ENCODE measurements at regions not wholly inside any gene's neighbourhood (a gene's known extent, or its start where the extent isn't known, plus 50 kb on each side); places are given as distances from the start of the nearest gene placed in this dataset.

- peak; percentile 50 to 54 for DNase-seq (ENCODE audit: low spot score in 2 of 2)
- H3K36me3 Mint-ChIP-seq = no peaks in the 10 kb centered on the region
- no peak overlapping the region for H3K4me3 Mint-ChIP-seq
- no peak overlapping the region for H3K27ac Mint-ChIP-seq
- H3K4me1 Mint-ChIP-seq = peaks cover 2% of the 10 kb centered on the region
- peak; percentile 70 for ATAC-seq (ENCODE audit: low read depth)
- H3K9me3 Mint-ChIP-seq = peaks cover 2% of the 10 kb centered on the region
- H3K27me3 Mint-ChIP-seq = peaks cover 3% of the 10 kb centered on the region
These were observed 113.2 kb downstream of the VIP start for GRCh38 chr6:152863618-152864326.

DNA sequence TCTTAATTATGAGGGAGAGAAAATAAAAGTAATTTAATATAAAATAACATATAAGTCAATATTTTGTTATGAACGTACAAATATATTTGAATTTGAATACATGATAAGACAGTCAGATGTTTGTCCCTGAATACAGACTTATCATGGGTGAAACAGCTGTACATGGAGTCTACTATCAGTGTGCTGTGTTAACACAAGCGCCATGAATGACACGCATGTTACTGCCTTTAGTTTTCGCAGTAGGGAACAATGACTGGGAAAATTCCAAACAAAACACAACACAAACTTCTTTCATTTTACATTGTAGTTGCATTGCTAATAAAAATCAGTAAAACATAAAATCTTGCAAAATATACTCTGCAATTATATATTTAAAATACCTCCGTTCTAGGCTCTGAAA is 108.6 kb downstream of the FBXO5 start:
- H3K27ac Mint-ChIP-seq = no peak overlapping the region
- no peak for ATAC-seq (ENCODE audit: low read depth)
- H3K4me3 Mint-ChIP-seq = no peak overlapping the region
- no peak for DNase-seq (ENCODE audit: low spot score in 2 of 2)
- H3K27me3 Mint-ChIP-seq = peaks cover 2% of the 10 kb centered on the region
- no peaks in the 10 kb centered on the region for H3K4me1 Mint-ChIP-seq
- no peaks in the 10 kb centered on the region for H3K9me3 Mint-ChIP-seq
- H3K36me3 Mint-ChIP-seq = no peaks in the 10 kb centered on the region

GRCh38 chr6:152874846-152875568 is 107.8 kb downstream of the FBXO5 start:
- DNase-seq (ENCODE audit: low spot score in 2 of 2) (no peak), ATAC-seq (ENCODE audit: low read depth) (no peak)
- no peaks in the 10 kb centered on the region for H3K4me1 Mint-ChIP-seq
- H3K27me3 Mint-ChIP-seq = peaks cover 4% of the 10 kb centered on the region
- H3K9me3 Mint-ChIP-seq = peaks cover 6% of the 10 kb centered on the region
- no peaks in the 10 kb centered on the region for H3K36me3 Mint-ChIP-seq
- H3K4me3 Mint-ChIP-seq = no peak overlapping the region
- H3K27ac Mint-ChIP-seq = no peak overlapping the region

- peaks cover 8% of the 10 kb centered on the region for H3K27me3 Mint-ChIP-seq
- no peak overlapping the region for H3K27ac Mint-ChIP-seq
- no peaks in the 10 kb centered on the region for H3K4me1 Mint-ChIP-seq
- DNase-seq (ENCODE audit: low spot score in 2 of 2) (no peak), ATAC-seq (ENCODE audit: low read depth) (no peak)
- H3K4me3 Mint-ChIP-seq = no peak overlapping the region
- peaks cover 15% of the 10 kb centered on the region for H3K9me3 Mint-ChIP-seq
- no peaks in the 10 kb centered on the region for H3K36me3 Mint-ChIP-seq
These were observed 103.2 kb downstream of the FBXO5 start for GRCh38 chr6:152879681-152880080.

DNA sequence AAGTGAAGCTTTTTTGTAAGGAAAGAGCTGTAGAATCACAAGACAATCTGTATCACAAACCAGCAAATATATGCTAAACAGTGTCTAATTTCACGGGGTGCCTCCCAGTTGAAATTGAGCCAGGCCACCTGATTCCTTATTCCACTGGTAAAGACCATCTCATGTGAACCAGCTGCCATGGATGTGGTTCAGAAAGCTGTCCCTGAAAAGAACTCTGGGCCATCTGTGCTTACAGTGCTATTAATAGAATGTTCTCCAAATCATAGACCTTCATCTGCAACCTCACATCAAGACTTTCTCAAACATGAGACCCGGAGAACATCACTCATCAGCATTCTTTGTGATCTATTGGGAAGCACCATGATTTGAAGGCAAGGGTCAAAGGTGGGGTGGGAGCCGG is 89.7 kb downstream of the FBXO5 start:
- Mint-ChIP-seq H3K36me3 (no peaks in the 10 kb centered on the region), H3K9me3 (no peaks in the 10 kb centered on the region), H3K27me3 (peaks cover 15% of the 10 kb centered on the region), H3K4me3 (no peak overlapping the region), H3K4me1 (peaks cover 3% of the 10 kb centered on the region), H3K27ac (no peak overlapping the region)
- ATAC-seq (ENCODE audit: low read depth) (no peak), DNase-seq (ENCODE audit: low spot score in 2 of 2) (no peak)

- ATAC-seq (ENCODE audit: low read depth) (no peak), DNase-seq (ENCODE audit: low spot score in 2 of 2) (no peak)
- Mint-ChIP-seq H3K4me1 (peaks cover 3% of the 10 kb centered on the region), H3K27ac (no peak overlapping the region), H3K4me3 (no peak overlapping the region), H3K27me3 (peaks cover 6% of the 10 kb centered on the region), H3K36me3 (no peaks in the 10 kb centered on the region), H3K9me3 (no peaks in the 10 kb centered on the region)
These were observed 85.9 kb downstream of the FBXO5 start for GRCh38 chr6:152896923-152897322.

- Mint-ChIP-seq H3K36me3 (no peaks in the 10 kb centered on the region), H3K4me1 (peaks cover 3% of the 10 kb centered on the region), H3K27ac (no peak overlapping the region), H3K9me3 (no peaks in the 10 kb centered on the region), H3K27me3 (peaks cover 6% of the 10 kb centered on the region), H3K4me3 (no peak overlapping the region)
- DNase-seq (ENCODE audit: low spot score in 2 of 2) (peak; percentile 50 to 63), ATAC-seq (ENCODE audit: low read depth) (peak; percentile 66)
These were observed 84.9 kb downstream of the FBXO5 start for GRCh38 chr6:152897807-152898399.

- no peak for ATAC-seq (ENCODE audit: low read depth)
- H3K4me3 Mint-ChIP-seq = no peak overlapping the region
These were observed 78.2 kb downstream of the FBXO5 start for GRCh38 chr6:152904678-152905077.

DNA sequence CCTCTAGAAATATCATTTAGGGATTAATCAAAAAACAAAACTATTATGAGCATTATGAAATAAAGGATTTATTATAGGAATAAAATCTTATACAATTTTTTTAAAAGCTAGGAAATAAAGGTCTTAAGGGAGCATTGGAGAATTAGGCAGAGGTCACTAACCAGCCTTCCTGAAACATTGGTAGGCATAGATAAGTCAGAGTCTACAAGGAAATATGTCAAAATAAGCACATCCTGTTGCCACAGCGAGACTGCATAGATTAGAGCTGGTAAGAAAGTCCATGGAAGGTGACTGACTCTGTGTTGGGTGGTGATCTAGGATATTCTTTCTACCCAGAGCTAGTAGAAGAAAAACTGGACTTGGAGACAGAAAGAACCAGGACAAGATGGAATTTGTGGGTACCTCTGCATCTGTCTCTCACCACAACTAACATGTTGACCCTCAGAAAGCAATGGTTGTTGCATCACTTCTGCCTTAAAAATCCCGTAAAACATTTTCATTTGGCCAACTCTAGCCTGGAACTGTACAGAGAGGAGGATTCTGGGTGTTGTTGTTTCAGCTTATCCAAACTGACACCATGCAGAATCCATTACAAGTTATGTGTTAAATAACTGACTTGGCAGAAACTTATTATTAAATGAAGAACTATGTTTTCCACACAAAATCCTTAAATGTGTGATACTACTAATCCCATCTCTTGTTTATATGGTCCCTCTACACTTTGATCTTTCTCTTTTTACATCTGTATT is 77.1 kb downstream of the FBXO5 start:
- peaks cover 2% of the 10 kb centered on the region for H3K27me3 Mint-ChIP-seq
- DNase-seq (ENCODE audit: low spot score in 2 of 2) = no peak
- H3K9me3 Mint-ChIP-seq = peaks cover 6% of the 10 kb centered on the region
- no peaks in the 10 kb centered on the region for H3K36me3 Mint-ChIP-seq
- no peak overlapping the region for H3K4me3 Mint-ChIP-seq
- ATAC-seq (ENCODE audit: low read depth) = no peak
- no peak overlapping the region for H3K27ac Mint-ChIP-seq
- H3K4me1 Mint-ChIP-seq = no peaks in the 10 kb centered on the region

More at GRCh38 chr6:152904678-152905077, 78.2 kb downstream of the FBXO5 start:
- H3K27ac Mint-ChIP-seq = no peak overlapping the region
- no peaks in the 10 kb centered on the region for H3K4me1 Mint-ChIP-seq
- no peak for DNase-seq (ENCODE audit: low spot score in 2 of 2)
- peaks cover 6% of the 10 kb centered on the region for H3K9me3 Mint-ChIP-seq
- H3K36me3 Mint-ChIP-seq = no peaks in the 10 kb centered on the region
- H3K27me3 Mint-ChIP-seq = no peaks in the 10 kb centered on the region

DNA sequence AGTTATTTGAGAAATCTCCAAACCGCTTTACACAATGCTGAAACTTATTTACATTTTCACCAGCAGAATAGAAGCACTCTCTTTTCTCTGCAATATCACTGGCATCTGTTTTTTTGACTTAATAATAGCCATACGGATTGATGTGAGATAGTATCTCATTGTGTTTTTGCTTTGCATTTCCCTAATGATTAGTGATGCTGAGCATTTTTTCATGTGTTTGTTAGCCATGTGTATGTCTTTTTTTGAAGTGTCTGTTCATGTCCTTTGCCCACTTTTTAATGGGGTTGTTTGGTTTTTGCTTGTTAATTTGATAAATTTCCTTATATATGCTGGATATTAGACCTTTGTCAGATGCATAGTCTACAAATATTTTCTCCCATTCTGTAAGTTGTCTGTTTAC is 73.6 kb downstream of the FBXO5 start:
- Mint-ChIP-seq H3K36me3 (no peaks in the 10 kb centered on the region), H3K27ac (no peak overlapping the region), H3K4me3 (no peak overlapping the region), H3K9me3 (peaks cover 11% of the 10 kb centered on the region), H3K27me3 (peaks cover 12% of the 10 kb centered on the region), H3K4me1 (no peaks in the 10 kb centered on the region)
- DNase-seq (ENCODE audit: low spot score in 2 of 2) (no peak), ATAC-seq (ENCODE audit: low read depth) (no peak)

GRCh38 chr6:152916035-152916434 is 66.8 kb downstream of the FBXO5 start:
- DNase-seq (ENCODE audit: low spot score in 2 of 2) = no peak
- H3K36me3 Mint-ChIP-seq = no peaks in the 10 kb centered on the region
- no peak for ATAC-seq (ENCODE audit: low read depth)
- H3K4me1 Mint-ChIP-seq = no peaks in the 10 kb centered on the region
- no peak overlapping the region for H3K4me3 Mint-ChIP-seq
- peaks cover 11% of the 10 kb centered on the region for H3K9me3 Mint-ChIP-seq
- no peak overlapping the region for H3K27ac Mint-ChIP-seq
- peaks cover 17% of the 10 kb centered on the region for H3K27me3 Mint-ChIP-seq

GRCh38 chr6:152918991-152919390 is 63.9 kb downstream of the FBXO5 start:
- Mint-ChIP-seq H3K4me1 (no peaks in the 10 kb centered on the region), H3K36me3 (no peaks in the 10 kb centered on the region), H3K27me3 (peaks cover 10% of the 10 kb centered on the region), H3K9me3 (peaks cover 5% of the 10 kb centered on the region), H3K27ac (no peak overlapping the region), H3K4me3 (no peak overlapping the region)
- no peak for ATAC-seq (ENCODE audit: low read depth)
- DNase-seq (ENCODE audit: low spot score in 2 of 2) = no peak

DNA sequence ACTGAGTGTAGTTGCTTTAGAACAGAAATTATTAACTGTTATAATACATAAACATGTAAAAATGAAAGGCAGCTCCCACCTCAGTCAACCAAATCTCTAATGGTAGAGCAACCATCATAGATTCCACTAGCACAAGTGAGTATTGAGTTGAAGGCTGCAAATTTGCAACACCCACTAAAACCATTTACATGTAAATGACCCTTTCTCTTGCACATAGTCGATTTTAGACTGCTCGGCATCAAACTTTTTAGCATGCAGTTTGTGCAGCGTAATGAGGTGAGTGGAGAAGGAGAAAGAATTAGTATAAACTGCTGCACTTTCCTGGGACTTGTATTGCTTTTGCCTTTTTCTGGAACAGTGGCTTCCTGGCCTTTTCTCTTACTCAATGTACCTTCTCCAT is 62.8 kb downstream of the FBXO5 start:
- H3K27ac Mint-ChIP-seq = no peak overlapping the region
- H3K9me3 Mint-ChIP-seq = peaks cover 3% of the 10 kb centered on the region
- H3K4me3 Mint-ChIP-seq = no peak overlapping the region
- no peak for ATAC-seq (ENCODE audit: low read depth)
- H3K4me1 Mint-ChIP-seq = no peaks in the 10 kb centered on the region
- no peak for DNase-seq (ENCODE audit: low spot score in 2 of 2)
- peaks cover 7% of the 10 kb centered on the region for H3K27me3 Mint-ChIP-seq
- H3K36me3 Mint-ChIP-seq = no peaks in the 10 kb centered on the region
